ENCODE measurements at regions not wholly inside any gene's neighbourhood (a gene's known extent, or its start where the extent isn't known, plus 50 kb on each side); places are given as distances from the start of the nearest gene placed in this dataset.

- FAIRE-seq (no peak), ATAC-seq (no peak), DNase-seq (ENCODE audit: low read depth, low spot score) (no peak)
- 0% methylated on average over 1 of the region's 1 CpG for WGBS (ENCODE audit: insufficient coverage, insufficient replicate concordance, low lambda C conversion rate, missing lambda C conversion rate)
- no peaks in the 10 kb centered on the region for H4K20me1 ChIP-seq (ENCODE audit: control insufficient read depth, insufficient read depth)
- no peaks in the 10 kb centered on the region for H3K4me1 ChIP-seq (ENCODE audit: control insufficient read depth, insufficient read depth, low read length)
- ChIA-PET RAD21 (ENCODE audit: unreplicated experiment) (no interaction called here), POLR2A (no interaction called here), SMC1A (ENCODE audit: uncharacterized antibody, unreplicated experiment) (no interaction called here), CTCF (no interaction called here)
- H3K9me3 ChIP-seq (replicated peaks; ENCODE audit: control insufficient read depth, insufficient read depth, low read length) = no peaks in the 10 kb centered on the region
- no peak overlapping the region for H3K4me3 ChIP-seq
- H2AFZ ChIP-seq (ENCODE audit: control insufficient read depth, low read depth, low read length) = no peak overlapping the region
- no peaks in the 10 kb centered on the region for H3K36me3 ChIP-seq (ENCODE audit: control insufficient read depth in 2 of 2, insufficient read depth in 2 of 2, low read length in 1 of 2)
- intact Hi-C loops (cut with micrococcal nuclease; ENCODE audit: unreplicated experiment) = no loop called here
- H3K9ac ChIP-seq (ENCODE audit: control insufficient read depth, insufficient read depth, low read length) = no peak overlapping the region
- H3K27me3 ChIP-seq (replicated peaks in 1 of 2; ENCODE audit: control insufficient read depth in 2 of 2, insufficient read depth in 2 of 2, low read length in 1 of 2) = no peaks in the 10 kb centered on the region
- no peaks in the 10 kb centered on the region for H3K79me2 ChIP-seq (ENCODE audit: control insufficient read depth, insufficient read depth, low read length)
- no TSS peak for BruUV-seq (replicated peaks)
- no peak overlapping the region for H3K27ac ChIP-seq (ENCODE audit: control insufficient read depth, insufficient read depth)
- H3K4me2 ChIP-seq (ENCODE audit: control insufficient read depth, insufficient read depth) = no peak overlapping the region
- in situ Hi-C loops (cut with MboI) = no loop called here
- no peak for TF ChIP-seq ZNF24 (IDR thresholded peaks at IDR 0.05)
- TF ChIP-seq RCOR1 (conservative IDR thresholded peaks at IDR 0.05; ENCODE audit: low read depth, low read length) = no peak
- TF ChIP-seq POLR2AphosphoS2 (IDR thresholded peaks at IDR 0.05; ENCODE audit: low read depth, low read length) = no peak
- no peak for TF ChIP-seq ZBTB33 (IDR thresholded peaks at IDR 0.05)
- no peak for TF ChIP-seq ZBTB11 (CRISPR knock-in tag; IDR thresholded peaks at IDR 0.05)
- TF ChIP-seq RFX5 (IDR thresholded peaks at IDR 0.05; ENCODE audit: low read depth, low read length) = no peak
- TF ChIP-seq SRF (IDR thresholded peaks at IDR 0.05; ENCODE audit: low read depth in 2 of 2, low read length in 2 of 2) = no peak
- TF ChIP-seq NRF1 (conservative IDR thresholded peaks at IDR 0.05; ENCODE audit: low read depth, low read length) = no peak
- no peak for TF ChIP-seq ZNF687 (IDR thresholded peaks at IDR 0.05)
- TF ChIP-seq, protein P1, sequence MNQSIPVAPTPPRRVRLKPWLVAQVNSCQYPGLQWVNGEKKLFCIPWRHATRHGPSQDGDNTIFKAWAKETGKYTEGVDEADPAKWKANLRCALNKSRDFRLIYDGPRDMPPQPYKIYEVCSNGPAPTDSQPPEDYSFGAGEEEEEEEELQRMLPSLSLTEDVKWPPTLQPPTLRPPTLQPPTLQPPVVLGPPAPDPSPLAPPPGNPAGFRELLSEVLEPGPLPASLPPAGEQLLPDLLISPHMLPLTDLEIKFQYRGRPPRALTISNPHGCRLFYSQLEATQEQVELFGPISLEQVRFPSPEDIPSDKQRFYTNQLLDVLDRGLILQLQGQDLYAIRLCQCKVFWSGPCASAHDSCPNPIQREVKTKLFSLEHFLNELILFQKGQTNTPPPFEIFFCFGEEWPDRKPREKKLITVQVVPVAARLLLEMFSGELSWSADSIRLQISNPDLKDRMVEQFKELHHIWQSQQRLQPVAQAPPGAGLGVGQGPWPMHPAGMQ (IDR thresholded peaks at IDR 0.05; ENCODE audit: borderline replicate concordance) = no peak
- no peak for TF ChIP-seq BRCA1 (IDR thresholded peaks at IDR 0.05; ENCODE audit: low read depth, low read length)
- no peak for TF ChIP-seq EGR1 (IDR thresholded peaks at IDR 0.05; ENCODE audit: borderline replicate concordance in 1 of 2, low read depth in 2 of 2, low read length in 2 of 2)
- TF ChIP-seq, protein P2, sequence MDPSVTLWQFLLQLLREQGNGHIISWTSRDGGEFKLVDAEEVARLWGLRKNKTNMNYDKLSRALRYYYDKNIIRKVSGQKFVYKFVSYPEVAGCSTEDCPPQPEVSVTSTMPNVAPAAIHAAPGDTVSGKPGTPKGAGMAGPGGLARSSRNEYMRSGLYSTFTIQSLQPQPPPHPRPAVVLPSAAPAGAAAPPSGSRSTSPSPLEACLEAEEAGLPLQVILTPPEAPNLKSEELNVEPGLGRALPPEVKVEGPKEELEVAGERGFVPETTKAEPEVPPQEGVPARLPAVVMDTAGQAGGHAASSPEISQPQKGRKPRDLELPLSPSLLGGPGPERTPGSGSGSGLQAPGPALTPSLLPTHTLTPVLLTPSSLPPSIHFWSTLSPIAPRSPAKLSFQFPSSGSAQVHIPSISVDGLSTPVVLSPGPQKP (IDR thresholded peaks at IDR 0.05; ENCODE audit: low read depth, low read length) = no peak
These were observed 99.4 kb upstream of the MITF start for GRCh38 chr3:69639851-69640250.
